ENCODE measurements at regions not wholly inside any gene's neighbourhood (a gene's known extent, or its start where the extent isn't known, plus 50 kb on each side); places are given as distances from the start of the nearest gene placed in this dataset.

DNA sequence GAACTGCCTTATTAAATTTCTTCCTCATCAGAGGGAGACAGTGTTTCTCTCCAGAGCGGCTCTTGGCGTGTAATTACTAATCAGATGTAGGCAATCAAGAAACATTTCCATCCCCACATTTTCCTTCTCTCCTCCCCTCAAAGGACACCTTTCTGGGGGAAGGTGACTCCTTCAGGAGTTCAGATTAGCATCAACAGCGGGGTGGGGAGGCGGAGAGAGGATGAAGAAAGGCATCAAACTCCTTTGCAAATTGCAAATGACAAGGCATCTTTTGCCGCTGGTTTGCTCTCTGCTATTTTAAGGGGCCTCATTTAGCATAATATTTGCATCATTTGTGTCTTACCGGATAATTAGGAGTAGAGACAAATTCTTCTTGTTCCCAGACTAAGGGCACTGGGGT, 231.7 kb upstream of the SRRM4 start:
- TF ChIP-seq, protein P1, sequence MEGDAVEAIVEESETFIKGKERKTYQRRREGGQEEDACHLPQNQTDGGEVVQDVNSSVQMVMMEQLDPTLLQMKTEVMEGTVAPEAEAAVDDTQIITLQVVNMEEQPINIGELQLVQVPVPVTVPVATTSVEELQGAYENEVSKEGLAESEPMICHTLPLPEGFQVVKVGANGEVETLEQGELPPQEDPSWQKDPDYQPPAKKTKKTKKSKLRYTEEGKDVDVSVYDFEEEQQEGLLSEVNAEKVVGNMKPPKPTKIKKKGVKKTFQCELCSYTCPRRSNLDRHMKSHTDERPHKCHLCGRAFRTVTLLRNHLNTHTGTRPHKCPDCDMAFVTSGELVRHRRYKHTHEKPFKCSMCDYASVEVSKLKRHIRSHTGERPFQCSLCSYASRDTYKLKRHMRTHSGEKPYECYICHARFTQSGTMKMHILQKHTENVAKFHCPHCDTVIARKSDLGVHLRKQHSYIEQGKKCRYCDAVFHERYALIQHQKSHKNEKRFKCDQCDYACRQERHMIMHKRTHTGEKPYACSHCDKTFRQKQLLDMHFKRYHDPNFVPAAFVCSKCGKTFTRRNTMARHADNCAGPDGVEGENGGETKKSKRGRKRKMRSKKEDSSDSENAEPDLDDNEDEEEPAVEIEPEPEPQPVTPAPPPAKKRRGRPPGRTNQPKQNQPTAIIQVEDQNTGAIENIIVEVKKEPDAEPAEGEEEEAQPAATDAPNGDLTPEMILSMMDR (IDR thresholded peaks at IDR 0.05; ENCODE audit: control insufficient read depth, extremely low read depth, insufficient read depth), result no peak
- no peak for DNase-seq (ENCODE audit: low read depth)
- H3K4me3 ChIP-seq (ENCODE audit: low read depth, low read length), result no peak overlapping the region

DNA sequence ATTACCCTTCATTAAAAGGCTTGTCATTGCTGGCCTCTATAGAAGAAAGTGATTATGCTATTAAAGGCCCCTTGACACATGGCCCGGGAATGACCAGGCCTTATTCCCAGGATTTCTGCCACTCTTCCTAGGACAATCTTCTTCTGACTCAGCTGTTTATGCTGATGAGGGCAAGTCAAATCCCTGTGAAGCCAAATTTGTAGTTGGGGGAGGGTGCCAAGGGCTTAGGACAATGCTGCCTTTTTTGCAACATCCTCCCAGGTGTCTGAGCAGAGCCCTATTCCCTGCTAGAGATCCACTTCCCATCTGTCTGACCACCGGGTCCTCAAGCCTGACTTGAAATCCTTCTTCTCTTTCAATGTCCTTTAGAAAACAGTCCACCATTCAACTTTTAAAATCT, 230.7 kb upstream of the SRRM4 start:
- TF ChIP-seq, protein P1 (IDR thresholded peaks at IDR 0.05; ENCODE audit: control insufficient read depth, extremely low read depth, insufficient read depth), result no peak
- no peak overlapping the region for H3K4me3 ChIP-seq (ENCODE audit: low read depth, low read length)
- DNase-seq (ENCODE audit: low read depth), result no peak

DNA sequence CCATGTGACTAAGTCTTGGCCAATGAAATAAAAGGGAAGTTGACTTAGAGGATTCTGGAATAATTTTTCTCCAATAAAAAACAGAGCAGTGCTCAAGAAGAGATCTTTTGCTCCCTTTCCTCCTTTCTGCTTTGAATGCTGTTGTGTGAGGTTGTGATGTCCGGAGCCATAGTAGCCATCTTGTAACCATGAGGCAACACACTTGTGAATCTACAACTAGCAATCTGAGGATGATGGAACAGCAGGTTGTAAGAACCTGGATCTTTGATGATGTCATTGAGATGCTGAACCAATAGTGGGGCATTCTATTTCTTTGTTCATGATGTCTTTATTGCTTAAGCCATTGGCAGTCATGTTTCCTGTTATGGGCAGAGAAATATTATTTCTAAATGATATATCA, 230.0 kb upstream of the SRRM4 start:
- H3K4me3 ChIP-seq (ENCODE audit: low read depth, low read length), result no peak overlapping the region
- no peak for DNase-seq (ENCODE audit: low read depth)

DNA sequence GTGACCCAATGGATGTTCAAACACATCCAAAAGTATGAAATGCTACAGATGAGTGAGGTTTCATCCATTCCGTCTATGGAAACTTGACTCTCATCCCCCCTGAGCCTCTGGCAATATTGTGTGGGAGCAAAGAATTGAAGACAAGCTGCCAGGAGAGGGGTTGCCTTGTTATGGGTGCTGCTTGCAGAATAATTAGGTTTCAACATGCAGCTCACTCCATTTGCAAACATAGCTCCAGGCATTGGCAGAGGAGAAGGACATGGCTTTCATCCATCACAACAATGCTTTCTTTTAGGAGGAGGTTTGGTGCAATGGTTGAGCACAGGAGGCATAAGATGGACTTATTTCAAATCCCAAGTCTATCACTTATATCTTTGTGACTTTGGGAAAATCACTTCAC, 220.7 kb upstream of the SRRM4 start:
- H3K4me3 ChIP-seq (ENCODE audit: low read depth, low read length), result no peak overlapping the region
- DNase-seq (ENCODE audit: low read depth), result no peak
- TF ChIP-seq, protein P1 (IDR thresholded peaks at IDR 0.05; ENCODE audit: control insufficient read depth, extremely low read depth, insufficient read depth), result no peak

More for the DNA sequence above, 230.0 kb upstream of the SRRM4 start:
- TF ChIP-seq, protein P1 (IDR thresholded peaks at IDR 0.05; ENCODE audit: control insufficient read depth, extremely low read depth, insufficient read depth), result no peak

DNA sequence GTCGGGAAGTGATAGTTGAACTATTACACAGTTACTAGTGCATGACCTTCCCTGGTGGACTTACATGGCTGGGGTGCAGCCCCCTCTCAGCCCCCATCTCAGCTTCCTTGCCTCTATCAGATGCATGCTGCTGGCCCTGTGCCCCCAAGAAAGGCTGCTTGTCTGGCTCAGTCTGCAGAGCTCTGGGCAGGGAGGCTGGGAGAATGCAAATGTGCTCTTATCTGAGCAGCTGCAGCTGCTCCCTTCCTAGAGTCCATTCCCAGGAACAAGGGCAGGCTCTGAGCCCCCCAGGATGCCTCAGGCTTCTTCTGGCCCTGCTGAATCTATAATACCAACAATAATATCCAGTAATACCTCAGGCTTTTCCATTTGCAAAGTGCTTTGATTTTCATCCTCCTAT, 218.1 kb upstream of the SRRM4 start:
- no peak overlapping the region for H3K4me3 ChIP-seq (ENCODE audit: low read depth, low read length)
- no peak for DNase-seq (ENCODE audit: low read depth)

DNA sequence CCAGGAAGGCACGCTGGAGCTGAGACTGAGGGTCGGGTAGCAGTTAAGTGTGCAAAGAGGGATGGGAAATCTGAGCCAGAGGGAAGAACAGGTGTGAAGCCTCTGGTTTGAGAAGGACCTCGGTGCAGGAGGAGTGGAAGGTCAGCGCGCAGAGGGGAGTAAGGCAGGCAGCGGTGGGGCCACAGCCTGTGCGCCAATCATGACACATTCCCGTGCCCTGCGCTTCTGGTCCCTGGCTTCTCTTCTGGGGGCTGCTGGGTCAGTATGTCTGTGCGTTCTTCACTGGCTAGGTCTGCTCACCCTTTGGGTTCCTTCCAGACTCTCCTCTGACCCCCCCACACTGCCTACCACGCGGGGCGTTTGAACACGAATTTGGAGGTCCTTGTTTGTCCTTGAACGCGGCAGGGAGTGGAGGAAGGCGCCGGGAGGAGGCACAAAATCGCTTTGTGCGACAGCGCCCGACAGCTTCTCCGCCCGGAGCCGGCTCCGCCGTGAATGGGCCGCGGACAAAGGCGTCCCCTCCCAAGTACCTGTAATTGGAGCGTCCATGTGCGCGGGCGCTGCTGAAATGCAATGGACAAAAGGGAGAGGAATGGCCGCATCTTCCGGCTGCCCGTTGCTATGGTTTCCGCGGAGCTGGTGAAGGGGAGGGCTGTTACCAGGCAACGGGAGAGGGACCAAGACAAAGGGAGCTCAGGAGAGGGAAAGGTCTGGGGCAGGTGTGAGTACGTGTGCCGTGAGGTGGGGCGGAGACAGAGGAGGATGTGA, 207.2 kb upstream of the SRRM4 start:
- H3K4me3 ChIP-seq (ENCODE audit: low read depth, low read length), result no peak overlapping the region
- DNase-seq (ENCODE audit: low read depth), result no peak
- TF ChIP-seq, protein P1 (IDR thresholded peaks at IDR 0.05; ENCODE audit: control insufficient read depth, extremely low read depth, insufficient read depth), result no peak

More for the DNA sequence above, 218.1 kb upstream of the SRRM4 start:
- TF ChIP-seq, protein P1 (IDR thresholded peaks at IDR 0.05; ENCODE audit: control insufficient read depth, extremely low read depth, insufficient read depth), result no peak

DNA sequence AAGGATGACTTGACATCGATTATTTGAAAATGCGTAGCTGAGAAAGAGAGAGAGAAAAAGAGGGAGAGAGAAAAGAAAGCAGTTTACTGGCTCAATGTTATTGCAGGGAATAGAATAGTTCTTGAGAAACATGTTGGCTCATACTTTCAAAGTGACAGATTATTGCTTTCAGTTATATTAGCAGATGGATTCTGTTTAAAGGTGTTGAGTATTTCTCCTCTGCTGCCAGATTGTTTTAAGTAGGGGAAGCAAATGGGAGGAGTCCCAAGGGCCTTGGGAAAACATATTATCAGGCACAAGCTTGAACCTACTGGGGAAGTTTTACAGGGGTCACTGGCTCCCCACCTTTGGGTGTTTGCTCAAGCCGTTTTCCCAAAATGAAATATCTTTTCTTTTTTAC, 203.8 kb upstream of the SRRM4 start:
- TF ChIP-seq, protein P1 (IDR thresholded peaks at IDR 0.05; ENCODE audit: control insufficient read depth, extremely low read depth, insufficient read depth), result no peak
- no peak for DNase-seq (ENCODE audit: low read depth)

More for the DNA sequence above, 203.8 kb upstream of the SRRM4 start:
- H3K4me3 ChIP-seq (ENCODE audit: low read depth, low read length), result no peak overlapping the region
